ENCODE measurements at regions not wholly inside any gene's neighbourhood (a gene's known extent, or its start where the extent isn't known, plus 50 kb on each side); places are given as distances from the start of the nearest gene placed in this dataset.

DNA sequence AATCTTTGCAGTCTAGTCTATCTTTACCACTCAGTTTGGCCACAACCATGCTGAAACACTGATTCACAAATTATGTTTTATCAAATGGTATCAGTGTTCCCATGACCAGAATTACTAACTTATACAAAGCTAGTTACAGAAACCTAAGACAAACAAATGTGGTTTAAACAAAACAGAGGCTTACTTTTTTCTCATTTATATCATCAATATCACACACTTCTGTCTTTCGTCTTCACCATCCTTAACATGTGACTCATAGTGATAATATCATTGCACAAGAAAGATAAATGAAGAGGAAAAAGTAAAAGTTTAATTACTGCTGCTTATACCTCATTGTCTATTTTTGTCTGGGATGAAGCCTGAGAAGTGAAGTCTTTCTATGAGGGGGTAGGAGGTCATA, 406.6 kb downstream of the PCDH10 start:
- TF ChIP-seq, protein P1, sequence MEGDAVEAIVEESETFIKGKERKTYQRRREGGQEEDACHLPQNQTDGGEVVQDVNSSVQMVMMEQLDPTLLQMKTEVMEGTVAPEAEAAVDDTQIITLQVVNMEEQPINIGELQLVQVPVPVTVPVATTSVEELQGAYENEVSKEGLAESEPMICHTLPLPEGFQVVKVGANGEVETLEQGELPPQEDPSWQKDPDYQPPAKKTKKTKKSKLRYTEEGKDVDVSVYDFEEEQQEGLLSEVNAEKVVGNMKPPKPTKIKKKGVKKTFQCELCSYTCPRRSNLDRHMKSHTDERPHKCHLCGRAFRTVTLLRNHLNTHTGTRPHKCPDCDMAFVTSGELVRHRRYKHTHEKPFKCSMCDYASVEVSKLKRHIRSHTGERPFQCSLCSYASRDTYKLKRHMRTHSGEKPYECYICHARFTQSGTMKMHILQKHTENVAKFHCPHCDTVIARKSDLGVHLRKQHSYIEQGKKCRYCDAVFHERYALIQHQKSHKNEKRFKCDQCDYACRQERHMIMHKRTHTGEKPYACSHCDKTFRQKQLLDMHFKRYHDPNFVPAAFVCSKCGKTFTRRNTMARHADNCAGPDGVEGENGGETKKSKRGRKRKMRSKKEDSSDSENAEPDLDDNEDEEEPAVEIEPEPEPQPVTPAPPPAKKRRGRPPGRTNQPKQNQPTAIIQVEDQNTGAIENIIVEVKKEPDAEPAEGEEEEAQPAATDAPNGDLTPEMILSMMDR (IDR thresholded peaks at IDR 0.05): no peak
- TF ChIP-seq POLR2A (IDR thresholded peaks at IDR 0.05) (no peak), POLR2AphosphoS5 (IDR thresholded peaks at IDR 0.05; ENCODE audit: insufficient read depth in 1 of 2, low read depth in 1 of 2) (no peak)
